Hippocampal formation (tissue), 2 donors: ENCODE measurements at regions not wholly inside any gene's neighbourhood (a gene's known extent, or its start where the extent isn't known, plus 50 kb on each side); places are given as distances from the start of the nearest gene placed in this dataset.

Experiments
- DNase-seq, 2 donors: peaks; one replicate each; lab custom pipeline; 2025; lab: John Stamatoyannopoulos, UW

DNA sequence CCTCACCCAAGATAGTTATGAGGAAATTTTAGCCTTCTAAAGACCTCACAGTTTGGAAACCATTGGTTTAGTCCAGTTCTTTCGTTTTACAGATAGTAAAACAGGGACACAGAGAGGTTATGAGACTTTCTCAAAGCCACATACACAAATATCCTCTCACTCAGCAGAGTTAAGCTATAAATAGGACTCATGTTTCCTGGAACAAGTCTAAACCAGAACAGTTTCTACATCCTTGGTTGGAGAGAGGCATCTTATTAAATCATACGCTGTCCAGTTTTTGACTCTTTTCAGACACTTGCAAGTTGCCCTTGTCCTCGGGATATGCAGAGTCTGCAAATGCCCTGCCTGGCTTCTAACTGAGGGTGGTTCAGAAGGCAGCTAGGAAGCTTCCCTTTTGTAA is 462.1 kb upstream of the DEPDC1 start:
- no peak for DNase-seq

GRCh38 chr1:68959461-68960030 is 462.7 kb upstream of the DEPDC1 start:
- DNase-seq, result no peak

DNA sequence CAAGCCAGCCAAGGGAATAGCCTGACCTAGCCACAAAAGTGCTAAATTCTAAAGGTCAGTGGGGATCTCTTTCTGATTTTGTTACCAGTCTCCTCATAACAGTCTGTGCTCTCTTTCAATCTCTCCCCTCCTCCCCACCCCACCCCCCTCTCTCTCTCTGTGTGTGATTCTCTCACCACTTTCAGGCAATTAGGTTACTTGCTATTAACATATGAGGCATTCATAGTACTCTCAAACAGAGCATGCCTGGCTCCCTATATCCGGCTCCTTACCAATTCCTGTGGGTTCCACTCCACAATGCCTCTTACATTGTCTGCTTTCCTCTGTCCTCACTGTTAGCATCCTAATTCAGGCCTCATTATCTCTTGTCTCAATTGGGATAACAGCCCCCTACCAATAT is 464.3 kb upstream of the DEPDC1 start:
- no peak for DNase-seq

DNA sequence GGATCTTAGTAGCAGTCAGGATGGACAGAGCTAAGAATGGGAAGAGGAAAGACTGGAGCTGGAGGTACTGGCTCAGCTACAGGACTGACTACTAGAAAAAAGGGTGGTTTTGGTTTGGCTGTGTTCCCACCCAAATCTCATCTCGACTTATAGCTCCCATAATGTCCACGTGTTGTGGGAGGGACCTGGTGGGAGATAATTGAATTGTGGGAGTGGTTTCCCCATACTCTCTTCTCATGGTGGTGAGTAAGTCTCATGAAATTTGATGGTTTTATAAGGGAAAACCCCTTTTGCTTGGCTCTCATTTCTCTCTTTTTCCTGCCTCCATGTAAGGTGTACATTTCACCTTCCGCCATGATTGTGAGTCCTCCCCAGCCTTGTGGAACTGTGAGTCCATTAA is 466.5 kb upstream of the DEPDC1 start:
- no peak for DNase-seq

DNA sequence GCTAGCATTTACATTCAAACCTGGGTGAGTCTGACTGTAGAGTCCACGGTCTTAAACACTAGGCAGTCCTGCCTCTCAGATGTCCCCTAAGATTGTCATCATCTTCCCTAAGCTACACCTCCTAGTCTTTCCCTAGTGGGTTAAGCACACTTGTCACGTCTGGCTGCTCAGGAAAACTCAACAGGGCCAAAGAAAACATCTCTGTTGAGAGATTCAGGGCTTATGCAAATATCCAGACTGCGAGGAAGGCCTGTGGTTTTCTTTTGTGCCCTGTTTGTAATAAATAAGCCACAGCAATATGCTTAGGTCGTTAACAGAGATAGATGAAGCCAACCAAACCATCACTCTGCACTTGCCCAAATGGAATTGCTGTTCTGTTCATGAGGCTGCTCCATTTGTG is 472.6 kb upstream of the DEPDC1 start:
- DNase-seq, result no peak

- DNase-seq, result no peak
These were observed 473.7 kb upstream of the DEPDC1 start for GRCh38 chr1:68970571-68970970.

GRCh38 chr1:68973459-68974244 is 476.8 kb upstream of the DEPDC1 start:
- no peak for DNase-seq

DNA sequence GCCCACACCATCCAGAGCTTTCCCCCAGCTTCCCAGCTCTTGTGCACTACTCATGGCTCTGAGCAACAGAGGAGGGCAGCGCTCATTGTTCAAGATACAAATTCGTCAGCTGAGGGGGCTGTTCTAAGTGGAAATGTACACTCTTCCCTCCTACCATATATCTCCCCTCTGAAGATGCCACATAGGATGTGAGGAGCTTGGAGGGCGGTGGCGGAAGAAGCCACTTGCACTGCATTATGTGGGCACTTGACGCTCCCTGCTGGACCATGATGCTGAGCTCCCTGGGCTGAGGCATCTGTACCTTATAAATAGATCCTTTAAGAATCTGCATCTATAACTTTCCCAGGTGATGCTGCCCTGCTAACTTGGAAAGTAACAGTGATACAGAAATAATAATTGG is 477.6 kb upstream of the DEPDC1 start:
- no peak for DNase-seq

GRCh38 chr1:68975212-68975933 is 478.5 kb upstream of the DEPDC1 start:
- DNase-seq, result peak in 1 of 2 donors; percentile 61

- DNase-seq, result no peak
These were observed 480.2 kb upstream of the DEPDC1 start for GRCh38 chr1:68976916-68977610.

DNA sequence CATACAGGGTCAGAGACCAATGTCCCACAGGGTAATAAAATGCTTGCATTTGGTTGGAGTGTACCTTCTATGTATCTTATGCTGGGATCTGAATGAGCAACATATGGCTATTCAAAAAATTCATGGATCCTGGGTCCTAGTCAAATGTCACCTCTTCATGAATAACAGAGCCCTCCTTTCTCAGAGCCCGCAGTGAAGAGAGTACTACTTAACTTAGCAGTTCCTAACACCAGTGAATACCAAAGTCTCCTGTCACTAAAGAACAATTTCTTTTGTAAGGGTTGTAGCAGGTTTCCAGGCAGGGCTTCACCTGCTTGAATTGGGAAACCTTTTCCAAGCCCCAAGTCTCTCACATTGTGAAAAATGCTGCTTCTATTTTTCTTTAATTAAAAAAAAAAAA is 483.0 kb upstream of the DEPDC1 start:
- DNase-seq, result no peak

- DNase-seq, result no peak
These were observed 487.4 kb upstream of the DEPDC1 start for GRCh38 chr1:68984289-68984688.

GRCh38 chr1:68994096-68994495 is 497.2 kb upstream of the DEPDC1 start:
- no peak for DNase-seq

- no peak for DNase-seq
These were observed 519.6 kb upstream of the DEPDC1 start for GRCh38 chr1:69016468-69016867.

DNA sequence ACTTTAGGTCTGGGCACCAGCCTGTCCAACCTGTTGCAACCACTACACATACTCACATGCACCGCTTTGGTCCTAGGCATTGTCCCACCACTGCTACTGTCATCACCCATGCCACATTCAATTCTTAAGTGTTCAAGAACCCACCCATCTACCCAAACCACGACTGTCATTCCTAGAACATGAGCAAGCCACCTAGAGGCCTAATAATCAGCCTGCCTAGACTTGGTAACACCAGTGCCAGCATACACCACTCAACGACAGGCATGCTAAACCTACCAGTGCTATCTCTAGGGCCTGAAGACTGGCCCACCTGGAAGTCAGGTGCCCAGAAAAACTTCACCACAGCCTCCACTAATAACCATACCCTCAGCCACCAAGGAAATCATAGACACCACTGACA is 532.8 kb upstream of the DEPDC1 start:
- no peak for DNase-seq

- DNase-seq, result no peak
These were observed 529.3 kb upstream of the LRRC7 start for GRCh38 chr1:69038379-69038778.

DNA sequence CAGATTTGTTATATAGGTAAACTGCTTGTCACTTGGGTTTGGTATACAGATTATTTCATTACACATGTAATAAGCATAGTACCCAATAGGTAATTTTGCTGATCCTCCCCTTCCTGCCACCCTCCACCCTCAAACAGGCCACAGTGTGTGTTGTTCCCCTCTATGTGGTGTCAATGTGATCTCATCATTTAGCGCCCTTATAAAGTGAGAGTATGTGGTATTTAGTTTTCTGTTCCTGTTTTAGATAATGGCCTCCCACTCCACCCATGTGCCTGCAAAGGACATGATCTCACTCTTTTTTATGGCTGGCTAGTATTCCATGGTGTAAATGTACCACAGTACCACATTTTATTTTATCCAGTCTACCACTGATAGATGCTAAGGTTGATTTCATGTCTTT is 522.1 kb upstream of the LRRC7 start:
- no peak for DNase-seq

- no peak for DNase-seq
These were observed 512.5 kb upstream of the LRRC7 start for GRCh38 chr1:69055194-69055593.

GRCh38 chr1:69058454-69058853 is 509.3 kb upstream of the LRRC7 start:
- no peak for DNase-seq

- DNase-seq, result no peak
These were observed 496.9 kb upstream of the LRRC7 start for GRCh38 chr1:69070660-69071373.

GRCh38 chr1:69073176-69073575 is 494.5 kb upstream of the LRRC7 start:
- no peak for DNase-seq

DNA sequence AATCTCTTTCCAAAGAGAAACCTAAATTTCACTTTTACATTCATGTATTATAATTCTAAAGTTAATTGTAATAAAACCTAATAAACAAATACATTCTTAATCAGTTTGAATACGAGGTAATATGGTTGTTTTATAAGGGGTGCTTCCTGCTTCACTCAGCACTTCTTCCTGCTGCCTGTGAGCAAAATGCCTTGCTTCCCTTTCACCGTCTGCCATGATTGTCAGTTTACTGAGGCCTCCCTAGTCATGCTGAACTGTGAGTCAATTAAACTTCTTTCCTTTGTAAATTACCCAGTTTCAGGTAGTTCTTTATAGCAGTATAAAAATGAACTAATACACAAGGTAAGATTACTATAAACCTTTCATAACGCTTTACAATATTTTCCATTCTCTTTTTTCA is 491.1 kb upstream of the LRRC7 start:
- no peak for DNase-seq
